ENCODE measurements at regions not wholly inside any gene's neighbourhood (a gene's known extent, or its start where the extent isn't known, plus 50 kb on each side); places are given as distances from the start of the nearest gene placed in this dataset.

GRCh38 chr1:98420376-98421084 lies 241.0 kb upstream of the SNX7 start:
- peak; percentile 22 for DNase-seq

GRCh38 chr1:98417820-98418219 lies 243.7 kb upstream of the SNX7 start:
- no peak for DNase-seq

GRCh38 chr1:98410082-98410481 lies 251.4 kb upstream of the SNX7 start:
- no peak for DNase-seq

GRCh38 chr1:98406352-98407088 lies 255.0 kb upstream of the SNX7 start:
- no peak for DNase-seq

- no peak for DNase-seq
Observed at GRCh38 chr1:98405581-98406074, 255.9 kb upstream of the SNX7 start.

GRCh38 chr1:98404866-98405265 lies 256.7 kb upstream of the SNX7 start:
- no peak for DNase-seq

GRCh38 chr1:98403963-98404480 lies 257.5 kb upstream of the SNX7 start:
- no peak for DNase-seq

- no peak for DNase-seq
Observed at GRCh38 chr1:98402860-98403259, 258.7 kb upstream of the SNX7 start.

- DNase-seq = no peak
Observed at GRCh38 chr1:98400446-98400845, 261.1 kb upstream of the SNX7 start.

GRCh38 chr1:98399218-98399617 lies 262.3 kb upstream of the SNX7 start:
- peak; percentile 40 for DNase-seq

GRCh38 chr1:98398649-98399048 lies 262.9 kb upstream of the SNX7 start:
- peak; percentile 43 for DNase-seq

GRCh38 chr1:98398092-98398491 lies 263.4 kb upstream of the SNX7 start:
- no peak for DNase-seq

GRCh38 chr1:98393719-98394118 lies 267.8 kb upstream of the SNX7 start:
- DNase-seq = no peak

- no peak for DNase-seq
Observed at GRCh38 chr1:98391175-98391574, 270.3 kb upstream of the SNX7 start.

- DNase-seq = peak; percentile 92
Observed at GRCh38 chr1:98389809-98390208, 271.7 kb upstream of the SNX7 start.

- DNase-seq = peak; percentile 78
Observed at GRCh38 chr1:98388441-98388840, 273.1 kb upstream of the SNX7 start.

- no peak for DNase-seq
Observed at GRCh38 chr1:98387701-98388100, 273.8 kb upstream of the SNX7 start.

GRCh38 chr1:98386675-98387440 lies 274.7 kb upstream of the SNX7 start:
- no peak for DNase-seq

GRCh38 chr1:98385652-98386051 lies 275.9 kb upstream of the SNX7 start:
- DNase-seq = no peak

GRCh38 chr1:98384461-98385141 lies 276.9 kb upstream of the SNX7 start:
- DNase-seq = peak; percentile 32

- no peak for DNase-seq
Observed at GRCh38 chr1:98382986-98383740, 278.4 kb upstream of the SNX7 start.

- no peak for DNase-seq
Observed at GRCh38 chr1:98382586-98382985, 278.9 kb upstream of the SNX7 start.
